Activated CD4-positive, CD25-positive, alpha-beta regulatory T cell (primary cell): ENCODE measurements at regions not wholly inside any gene's neighbourhood (a gene's known extent, or its start where the extent isn't known, plus 50 kb on each side); places are given as distances from the start of the nearest gene placed in this dataset.
"Not testable (repeated sequence)": the region's sequence is repeated elsewhere in the genome, so short reads cannot be mapped to it uniquely, and the experiment has no call there.

Experiments
- DNase-seq, 4 experiments: peaks; one replicate each; lab custom pipeline; 2025; lab: John Stamatoyannopoulos, UW

DNA sequence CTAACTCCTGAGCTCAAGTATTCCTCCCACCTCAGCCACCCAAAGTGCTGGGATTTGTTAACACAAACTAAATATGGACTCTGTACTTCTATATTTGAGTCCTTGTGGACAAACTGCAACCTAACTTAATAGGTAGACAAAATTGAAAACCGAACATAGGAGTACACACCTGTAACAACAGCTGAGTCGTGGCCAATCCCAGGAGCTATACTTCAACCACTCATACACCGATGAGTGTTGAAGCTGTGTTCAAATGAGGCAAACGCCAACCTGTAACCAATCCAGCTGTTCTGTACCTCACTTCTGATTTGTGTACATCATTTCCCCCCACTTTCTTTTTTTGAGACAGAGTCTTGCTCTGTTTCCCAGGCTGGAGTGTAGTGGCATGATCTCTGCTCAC is 471.5 kb upstream of the C16orf82 start:
- no peak for DNase-seq

DNA sequence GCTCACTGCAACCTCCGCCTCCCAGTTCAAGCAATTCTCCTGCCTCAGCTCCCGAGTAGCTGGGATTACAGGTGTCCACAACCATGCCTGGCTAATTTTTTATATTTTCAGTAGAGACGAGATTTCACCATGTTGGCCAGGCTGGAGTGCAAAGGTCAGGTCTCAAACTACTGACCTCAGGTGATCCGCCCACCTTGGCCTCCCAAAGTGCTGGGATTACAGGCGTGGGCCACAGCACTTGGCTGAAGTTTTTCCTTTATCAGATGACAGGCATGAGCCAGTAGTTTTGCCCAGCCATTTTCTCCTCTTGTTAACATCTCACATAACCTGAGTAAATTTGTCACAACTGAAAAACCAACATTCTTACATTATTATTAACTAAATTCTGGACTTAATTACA is 470.7 kb upstream of the C16orf82 start:
- not testable (repeated sequence) for DNase-seq

DNA sequence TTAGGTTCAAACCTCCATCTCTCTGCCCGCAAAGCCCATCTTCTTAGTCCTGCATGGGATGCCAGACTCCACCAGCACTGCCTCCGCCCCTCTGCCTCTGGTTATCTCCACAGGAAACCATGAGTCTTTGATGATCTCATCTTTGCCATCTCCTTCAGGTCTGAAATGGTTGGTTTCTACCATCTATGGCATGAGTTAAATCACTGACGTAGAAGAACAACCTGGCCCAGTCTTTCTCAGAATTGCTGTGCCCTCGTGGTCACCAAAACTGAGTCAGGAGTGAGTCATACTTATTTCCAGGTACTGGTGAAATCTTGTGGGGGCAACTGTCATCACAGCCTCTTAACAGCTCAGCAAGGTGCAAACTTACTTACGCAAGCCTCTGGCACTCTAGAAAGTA is 468.7 kb upstream of the C16orf82 start:
- peak; percentile 15 to 63 (median 20) for DNase-seq

DNA sequence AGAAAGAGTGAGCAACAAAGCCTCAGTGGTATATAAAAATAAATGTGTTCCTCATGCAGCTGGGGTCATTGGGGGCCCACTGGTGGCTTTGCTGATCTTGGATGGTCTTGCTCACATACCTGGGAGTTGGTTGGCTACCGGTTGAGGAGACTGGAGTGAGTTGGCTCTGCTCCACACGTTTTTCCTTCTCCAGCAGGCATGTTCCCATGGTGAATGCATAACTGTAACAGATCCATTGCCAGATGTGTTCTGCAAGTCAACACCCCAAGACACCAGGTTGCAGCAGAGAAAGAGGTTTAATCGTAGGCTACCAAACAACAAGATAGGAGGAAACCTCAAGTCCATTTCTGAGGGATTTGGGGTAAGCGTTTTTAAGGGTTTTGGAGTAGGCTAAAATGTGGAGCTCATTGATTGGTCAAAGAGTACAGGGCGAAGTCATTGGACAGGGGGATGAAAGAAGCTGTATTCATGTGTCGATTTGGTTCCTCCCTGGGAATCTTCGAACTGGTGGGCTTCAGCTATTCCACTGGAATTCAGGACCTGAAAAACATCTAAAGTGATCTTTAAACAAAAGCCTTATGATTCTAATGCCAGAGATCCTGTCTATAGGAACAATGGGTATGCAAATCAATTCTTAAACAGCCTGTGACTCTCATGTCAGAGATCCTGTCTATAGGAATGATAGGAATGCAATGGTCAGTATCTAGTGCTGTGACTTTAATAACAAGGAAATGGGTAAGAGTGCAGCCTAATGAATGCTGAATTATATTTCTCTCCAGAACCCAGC is 467.5 kb upstream of the C16orf82 start:
- DNase-seq: no peak

DNA sequence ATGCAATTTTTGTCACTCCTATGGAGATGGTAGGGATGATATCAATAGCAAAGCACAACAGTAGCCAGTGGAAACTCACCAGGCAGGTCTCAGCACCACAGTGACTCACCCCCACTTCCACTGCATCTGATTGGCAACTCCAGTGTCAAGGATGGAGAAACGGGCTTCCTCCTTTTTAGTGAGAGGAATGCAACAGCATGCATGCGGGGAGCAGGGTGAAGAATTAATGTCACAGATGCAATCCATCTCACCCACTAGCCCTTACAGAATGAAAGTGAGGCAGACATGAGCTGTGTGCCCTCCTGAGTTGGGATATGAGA is 467.0 kb upstream of the C16orf82 start:
- DNase-seq: no peak

DNA sequence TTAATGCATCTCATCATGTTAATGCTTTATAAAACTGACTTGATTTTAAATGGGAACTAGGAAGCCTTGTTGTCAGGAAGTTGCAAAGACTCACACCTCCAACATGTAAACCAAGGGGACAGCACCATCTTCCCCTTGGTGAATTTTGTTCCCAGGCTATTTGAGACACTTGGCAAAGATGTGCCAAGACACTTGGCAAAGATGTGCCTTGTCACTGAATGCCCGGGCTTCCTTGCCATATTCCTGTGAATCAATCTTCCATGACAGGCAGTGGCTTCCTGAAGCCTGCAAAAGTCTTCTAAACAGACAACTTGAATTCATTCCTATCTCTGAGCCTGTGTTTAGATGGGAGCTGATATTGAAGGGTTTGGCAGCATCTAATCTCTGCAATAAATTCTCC is 465.4 kb upstream of the C16orf82 start:
- no peak for DNase-seq

DNA sequence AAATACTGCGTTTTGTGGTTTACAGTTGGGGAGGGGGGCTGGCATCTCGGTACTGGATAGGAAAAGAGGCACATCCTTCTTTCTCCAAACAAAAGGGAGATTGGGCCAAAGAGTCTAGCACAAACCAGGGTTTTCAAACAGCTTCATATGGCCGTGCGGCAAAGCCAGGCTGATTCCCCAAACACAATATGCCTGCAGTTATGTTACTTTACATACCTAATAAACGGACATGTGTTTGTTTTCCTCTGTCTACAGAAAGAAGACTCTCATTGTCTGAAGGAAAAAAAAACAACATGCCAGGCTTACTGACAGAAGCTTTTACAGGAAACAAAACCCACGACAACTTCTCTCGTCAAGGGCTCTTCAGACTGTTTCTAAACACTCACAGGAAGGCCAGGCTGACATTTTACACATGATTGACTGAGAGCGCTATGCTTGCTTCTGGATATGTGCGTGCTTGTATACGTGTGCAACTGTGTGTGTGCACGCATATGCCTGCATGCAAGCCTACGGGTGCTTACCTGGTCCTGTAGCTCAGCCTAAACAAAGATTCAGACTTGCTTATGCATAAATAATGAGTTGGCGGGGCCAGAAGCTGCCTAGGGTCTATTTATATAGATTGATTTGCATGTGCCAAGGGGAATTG is 461.0 kb upstream of the C16orf82 start:
- no peak for DNase-seq

DNA sequence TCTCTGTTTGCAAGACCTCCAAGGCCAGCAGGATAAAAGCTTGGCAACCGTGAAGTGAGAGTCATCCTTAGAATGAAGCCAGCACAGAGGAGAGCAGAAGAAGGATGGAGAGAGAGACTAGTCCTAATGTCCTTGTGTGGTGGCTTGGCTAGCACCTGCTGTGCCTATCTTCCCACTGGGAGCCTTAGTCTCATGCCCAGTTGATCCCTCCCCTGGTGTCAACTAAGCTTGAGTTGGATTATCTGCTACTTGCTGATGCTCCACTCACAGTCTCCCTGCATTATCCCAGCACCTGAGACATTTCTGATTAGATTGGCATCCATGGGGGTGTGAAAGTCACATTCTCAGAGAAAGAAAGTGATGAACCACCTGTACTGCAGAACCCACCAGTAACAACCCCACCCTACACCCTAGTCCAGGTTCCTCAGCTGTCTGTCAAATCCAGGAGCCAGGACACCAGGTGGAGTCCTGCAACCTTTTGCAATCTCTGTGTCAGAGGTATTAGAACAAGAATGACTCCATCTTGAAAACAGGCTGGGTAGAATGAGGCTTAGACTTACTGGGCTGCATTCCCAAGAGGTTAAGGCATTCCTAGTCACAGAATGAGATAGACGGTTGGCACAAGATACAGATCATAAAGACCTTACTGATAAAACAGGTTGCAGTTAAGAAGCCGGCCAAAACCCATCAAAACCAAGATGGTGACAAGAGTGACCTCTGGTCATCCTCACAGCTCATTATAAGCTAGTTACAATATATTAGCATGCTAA is 460.2 kb upstream of the C16orf82 start:
- no peak for DNase-seq

DNA sequence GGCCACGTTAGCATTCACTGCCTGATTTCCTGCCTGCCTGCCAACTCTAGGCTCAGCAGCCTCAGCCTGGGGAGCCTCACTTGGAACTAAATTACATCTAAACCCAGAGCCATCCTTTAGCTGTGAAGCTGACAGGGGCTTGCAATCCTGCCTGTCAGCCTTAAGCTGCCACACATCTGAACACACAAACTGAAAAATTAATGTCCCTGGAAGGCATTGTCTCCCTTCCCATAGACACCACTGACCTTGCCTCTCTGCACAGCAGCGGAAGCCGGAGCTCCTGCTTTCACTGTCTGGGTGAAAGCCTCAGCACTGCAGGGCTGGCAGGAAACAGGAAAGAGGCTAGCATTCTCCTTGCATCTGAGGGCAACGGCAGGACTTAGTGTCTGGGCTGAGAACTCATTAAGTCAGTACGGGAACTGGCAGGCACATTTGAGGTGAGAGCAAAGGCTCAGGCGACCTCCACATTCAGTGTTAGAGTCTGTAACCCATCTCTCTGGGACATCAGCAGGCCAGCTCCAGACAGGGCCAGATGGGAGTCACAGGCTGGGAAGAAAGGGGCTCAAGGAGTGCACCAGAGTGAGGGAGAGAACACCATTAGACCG is 452.4 kb upstream of the C16orf82 start:
- no peak for DNase-seq

DNA sequence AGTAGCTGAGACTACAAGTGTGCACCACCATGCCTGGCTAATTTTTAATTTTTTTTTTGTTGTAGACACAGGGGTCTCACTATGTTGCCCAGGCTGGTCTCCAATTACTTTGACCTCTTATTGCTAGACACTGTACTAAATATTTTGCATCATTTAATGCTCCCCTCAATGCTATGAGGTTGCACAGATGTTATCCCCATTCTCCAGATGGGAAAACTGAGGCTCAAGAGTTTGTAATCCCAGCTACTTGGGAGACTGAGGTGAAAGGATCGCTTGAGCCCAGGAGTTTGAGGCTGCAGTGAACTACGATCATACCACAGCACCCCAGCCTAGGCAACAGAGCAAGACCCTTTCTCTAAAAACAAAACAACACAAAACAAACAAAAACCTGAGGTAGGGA is 443.3 kb upstream of the C16orf82 start:
- DNase-seq: no peak

DNA sequence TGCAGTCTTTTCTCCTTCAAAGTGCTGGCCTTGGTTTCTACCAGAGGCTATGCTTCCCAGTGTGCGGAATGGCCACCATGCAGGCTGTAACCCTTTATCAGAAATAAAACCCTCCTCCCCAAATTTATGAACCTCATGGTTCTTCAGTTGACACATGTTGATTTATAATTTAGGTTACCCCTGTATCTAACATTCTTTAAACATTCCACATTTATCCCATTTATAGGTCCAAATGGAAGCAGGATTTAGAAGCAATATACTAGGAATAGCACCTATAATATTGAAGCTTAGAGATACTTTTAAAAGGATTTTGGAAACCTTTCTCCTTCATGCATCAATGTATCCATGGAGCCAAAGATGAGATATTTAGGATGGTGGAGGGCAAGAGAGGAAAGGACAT is 438.8 kb upstream of the C16orf82 start:
- no peak for DNase-seq

DNA sequence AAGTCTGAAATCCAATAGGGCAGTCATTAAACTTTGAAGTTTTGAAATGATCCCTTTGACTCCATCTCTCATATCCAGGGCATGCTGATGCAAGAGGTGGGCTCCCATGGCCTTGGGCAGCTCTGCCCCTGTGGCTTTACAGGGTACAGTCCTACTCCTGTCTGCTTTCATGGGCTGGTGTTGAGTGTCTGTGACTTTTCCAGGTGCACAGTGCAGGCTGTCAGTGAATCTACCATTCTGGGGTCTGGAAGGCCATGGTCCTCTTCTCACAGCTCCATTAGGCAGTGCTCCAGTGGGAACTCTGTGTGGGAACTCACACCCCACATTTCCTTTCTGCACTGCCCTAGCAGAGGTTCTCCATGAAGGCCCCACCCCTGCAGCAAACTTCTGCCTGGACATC is 435.4 kb upstream of the C16orf82 start:
- not testable (repeated sequence) for DNase-seq

DNA sequence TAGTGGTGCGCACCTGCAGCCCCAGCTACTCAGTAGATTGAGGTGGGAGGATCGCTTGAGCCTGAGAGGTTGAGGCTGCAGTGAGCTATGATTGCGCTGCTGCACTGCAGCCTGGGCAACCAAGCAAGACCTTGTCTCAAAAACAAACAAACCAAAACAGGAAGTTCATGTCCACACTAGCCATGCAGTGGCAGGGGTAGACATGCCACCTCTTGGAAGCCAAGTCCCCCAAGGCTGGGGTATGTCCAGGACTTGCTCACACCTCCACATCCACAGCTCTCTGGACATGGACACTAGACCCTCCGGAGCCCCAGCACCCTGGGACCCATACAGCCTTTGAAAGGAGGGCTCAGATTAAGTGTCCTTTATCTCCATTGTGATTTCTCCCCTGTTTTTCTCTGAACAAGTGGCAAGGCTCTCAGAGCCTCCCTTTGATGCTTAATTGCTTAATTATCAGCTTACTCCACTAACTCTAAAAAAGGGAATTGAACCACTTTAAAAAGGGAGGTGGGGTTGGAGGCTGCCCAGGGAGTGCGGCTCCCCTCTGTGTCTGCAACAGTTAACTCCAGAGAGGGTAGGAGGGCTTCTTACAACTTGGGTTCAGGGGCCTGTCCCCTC is 424.6 kb upstream of the C16orf82 start:
- DNase-seq: no peak

DNA sequence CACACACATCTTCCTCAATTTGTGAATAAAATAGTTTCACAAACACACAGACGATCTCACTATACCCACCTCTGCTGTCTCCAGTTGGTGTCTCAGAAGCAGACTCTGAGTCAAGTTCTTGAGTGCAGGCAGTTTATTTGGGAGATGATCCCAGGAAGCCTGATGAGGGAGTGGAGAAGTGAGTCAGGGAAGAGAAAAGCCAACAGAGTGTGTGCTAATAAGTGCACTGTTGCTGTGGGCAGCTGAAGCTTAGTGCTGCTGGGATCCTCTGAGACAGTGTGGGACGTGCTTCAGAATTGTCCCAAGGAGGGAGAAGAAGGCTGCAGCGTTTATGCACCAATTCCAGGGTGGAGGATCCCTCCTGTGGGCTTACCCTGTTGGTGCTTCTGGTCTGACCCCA is 423.2 kb upstream of the C16orf82 start:
- DNase-seq: no peak

DNA sequence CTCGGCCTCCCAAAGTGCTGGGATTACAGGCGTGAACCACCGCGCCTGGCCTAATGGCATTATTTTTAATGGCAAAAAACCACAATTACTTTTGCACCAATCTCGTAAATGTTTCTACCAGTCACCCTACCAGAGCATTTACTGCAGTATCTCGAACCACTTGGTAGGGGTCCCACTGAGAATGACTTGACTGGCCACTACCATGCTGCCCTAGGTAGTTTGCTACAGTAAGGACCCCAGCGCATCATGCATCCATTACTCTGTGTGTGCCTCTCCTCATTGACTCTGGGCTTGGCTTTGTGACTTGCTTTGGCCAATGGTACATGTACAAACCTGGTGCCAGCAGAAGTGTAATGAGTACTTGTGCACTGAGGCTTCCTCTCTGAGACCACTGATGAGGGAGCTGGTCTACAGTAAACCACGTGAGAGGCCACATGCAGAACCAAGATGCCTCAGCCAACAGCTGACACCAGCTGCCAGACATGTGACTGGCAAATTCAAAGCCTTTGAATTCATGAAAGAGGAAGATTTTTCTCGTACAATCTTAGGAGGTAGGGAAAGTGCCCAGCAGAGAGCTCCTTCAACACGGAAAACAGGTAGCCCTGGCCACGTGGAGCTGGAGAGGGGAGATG is 421.7 kb upstream of the C16orf82 start:
- DNase-seq: no peak

DNA sequence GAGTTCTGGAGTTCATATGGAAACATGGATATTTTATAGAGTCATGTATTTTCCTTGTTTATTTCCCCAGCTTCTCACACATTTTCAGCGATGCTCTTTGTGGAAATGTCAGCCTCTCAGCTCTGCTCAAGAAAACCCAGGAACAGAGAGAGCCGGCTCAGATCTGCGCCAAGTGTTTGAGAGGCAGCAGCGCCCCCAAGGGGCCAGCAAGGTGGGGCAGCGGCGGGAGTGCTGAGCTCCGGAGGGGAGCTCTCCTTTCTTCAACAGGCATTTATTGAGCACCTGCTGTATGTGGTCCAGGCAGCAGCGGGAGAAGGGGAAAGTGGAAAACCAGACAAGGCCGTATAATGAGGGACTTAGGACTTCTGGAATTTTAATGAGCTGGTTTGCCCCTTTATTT is 421.1 kb upstream of the C16orf82 start:
- peak in 1 of 4 experiments; percentile 5 for DNase-seq

DNA sequence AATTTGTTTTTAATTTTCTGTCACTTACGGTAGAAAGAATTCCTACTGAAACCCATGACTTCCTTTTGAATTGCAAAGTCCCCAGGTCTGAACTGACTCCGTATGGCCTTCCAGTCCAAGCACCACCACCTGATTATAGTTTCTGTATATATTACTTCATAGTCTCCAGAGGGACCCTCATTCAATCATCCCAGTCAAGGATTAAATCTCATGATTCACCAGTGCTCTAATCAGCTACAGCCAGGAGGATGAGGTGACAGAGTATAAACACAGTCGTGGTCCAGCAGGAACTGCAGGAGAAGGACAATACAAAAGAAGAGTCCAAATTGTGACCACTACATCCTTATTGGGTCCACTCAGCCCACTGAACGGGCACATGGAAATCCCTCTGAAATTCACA is 418.9 kb upstream of the C16orf82 start:
- no peak for DNase-seq

DNA sequence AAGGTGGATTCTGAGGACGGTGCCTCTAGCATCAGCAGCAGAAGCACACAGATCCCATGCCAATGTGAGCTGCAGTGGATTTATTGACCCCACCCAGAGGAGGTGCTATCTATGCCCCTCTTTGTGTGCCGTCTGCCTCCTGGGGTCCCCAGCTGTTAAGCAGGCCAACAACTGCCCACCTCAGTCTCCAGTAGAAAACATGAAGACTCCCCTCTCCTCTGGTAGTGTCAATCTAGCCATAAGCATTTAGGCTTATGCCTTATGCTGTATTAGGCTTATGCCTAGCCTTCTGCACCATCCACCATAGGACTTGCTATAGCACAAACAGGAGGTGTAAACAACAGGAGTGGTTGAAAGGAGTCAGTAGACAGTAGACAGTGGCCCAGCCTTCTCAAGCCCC is 417.9 kb upstream of the C16orf82 start:
- no peak for DNase-seq

DNA sequence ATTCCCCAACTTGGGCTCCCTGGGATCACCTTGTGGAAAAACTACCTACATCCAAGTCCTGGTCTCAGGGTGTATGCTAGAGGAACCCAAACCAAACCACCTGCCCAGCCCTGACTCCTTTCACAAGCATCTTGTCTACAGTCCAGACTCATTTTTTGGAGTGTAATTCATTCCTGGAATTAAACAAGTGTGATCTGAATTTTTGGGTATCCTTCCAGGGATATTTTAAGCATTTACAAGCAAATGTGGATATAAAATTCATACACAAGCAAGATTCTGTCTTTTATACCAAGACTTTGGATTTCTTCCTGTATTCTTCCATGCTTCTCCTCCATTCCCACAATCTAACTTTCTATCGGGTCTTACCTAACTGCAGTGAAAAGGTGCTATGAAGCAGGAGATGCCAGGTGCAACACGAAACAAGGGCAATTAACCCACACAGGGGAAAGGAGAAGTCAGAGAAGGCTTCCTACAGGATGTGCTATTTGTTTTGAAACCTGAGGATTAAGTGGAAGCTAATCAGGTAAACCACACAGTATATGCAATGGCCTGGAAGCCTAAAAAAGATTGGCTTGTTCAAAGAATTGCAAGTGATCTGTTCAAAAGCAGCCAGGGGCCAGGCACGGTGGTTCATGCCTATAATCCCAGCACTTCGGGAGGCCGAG is 417.2 kb upstream of the C16orf82 start:
- DNase-seq: no peak

DNA sequence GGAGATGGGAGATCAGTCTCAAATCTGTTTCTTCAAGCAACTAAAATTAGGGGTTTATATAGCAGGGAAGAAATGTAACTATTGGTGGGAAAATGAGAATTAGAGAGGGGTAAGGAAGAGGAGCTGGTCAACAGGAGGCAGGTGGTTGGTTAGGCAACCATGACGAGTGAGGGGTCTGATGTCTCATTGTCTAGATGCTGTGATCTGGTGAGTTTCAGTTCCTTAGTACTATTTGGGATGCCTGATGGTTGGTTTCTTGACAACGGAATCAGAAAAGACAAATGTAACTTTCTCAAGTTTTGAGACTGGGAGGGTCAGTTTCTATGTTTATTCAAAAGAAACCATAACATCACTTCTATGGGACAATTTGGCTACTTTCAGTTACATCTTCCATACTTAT is 415.3 kb upstream of the C16orf82 start:
- DNase-seq: no peak

DNA sequence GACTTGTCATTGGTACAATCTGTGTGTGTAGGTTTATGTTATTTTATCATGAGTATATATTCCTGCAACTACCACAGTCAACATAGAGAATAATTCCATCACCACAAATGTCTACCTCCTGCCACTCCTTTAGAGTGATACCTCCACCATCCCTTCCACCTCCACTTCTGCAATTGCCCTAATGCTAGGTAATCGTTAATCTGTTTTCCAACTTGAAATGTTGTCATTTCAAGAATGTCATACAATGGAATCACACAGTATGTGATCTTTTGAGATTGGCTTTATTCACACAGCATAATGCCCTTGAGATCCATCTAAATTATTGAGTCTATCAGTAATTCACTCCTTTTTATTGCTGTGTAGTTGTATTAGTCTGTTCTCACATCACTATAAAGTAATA is 414.8 kb upstream of the C16orf82 start:
- no peak for DNase-seq
